Tibial artery (tissue), 4 donors: ENCODE measurements at regions not wholly inside any gene's neighbourhood (a gene's known extent, or its start where the extent isn't known, plus 50 kb on each side); places are given as distances from the start of the nearest gene placed in this dataset.
"Not testable (repeated sequence)": the region's sequence is repeated elsewhere in the genome, so short reads cannot be mapped to it uniquely, and the experiment has no call there.

Experiments used
- DNase-seq, 2 donors: peaks; one replicate each; pipeline ENCODE4 v3.0.0-alpha.2; 2019
- H3K27ac ChIP-seq, 2 donors: fragments of 200-600 bp; sonication (generic) in 1 of 2; 1 replicate in 1 of 2; 2 replicates in 1 of 2; pipeline ENCODE4 v1.5.1; 2018 to 2019; ENCODE audit warnings: mild to moderate bottlenecking in 1 of 2
- H3K27me3 ChIP-seq, 2 donors: fragments of 200-600 bp; sonication (generic) in 1 of 2; one replicate each; pipeline versions ENCODE4 v1.5.1 to v1.6.0; 2016 to 2019
- H3K36me3 ChIP-seq, 3 donors: fragments of 200-600 bp; sonication (generic) in 2 of 3; one replicate each; pipeline ENCODE4 v1.5.1; 2016 to 2019; ENCODE audit warnings: mild to moderate bottlenecking in 2 of 3
- H3K4me1 ChIP-seq, 4 donors: fragments of 200-600 bp; sonication (generic) in 2 of 4; 1 replicate in 3 of 4; 2 replicates in 1 of 4; pipeline ENCODE4 v1.5.1; 2016 to 2019
- H3K4me3 ChIP-seq, 2 donors: fragments of 200-600 bp; sonication (generic) in 1 of 2; 1 replicate in 1 of 2; 2 replicates in 1 of 2; pipeline ENCODE4 v1.5.1; 2018 to 2019; ENCODE audit warnings: mild to moderate bottlenecking in 2 of 2
- H3K9me3 ChIP-seq, 3 donors: fragments of 200-600 bp; sonication (generic) in 1 of 3; one replicate each; pipeline ENCODE4 v1.5.1; 2016 to 2019
- CTCF ChIP-seq, 2 experiments: fragments of 200-600 bp in 1 of 2; fragments of 450-650 bp in 1 of 2; IDR thresholded peaks; one replicate each; pipeline ENCODE4 v1.5.1; 2017 to 2019; ENCODE audit warnings: antibody characterized with exemption in 2 of 2, mild to moderate bottlenecking in 1 of 2, moderate library complexity in 1 of 2
- intact Hi-C: fragments of 100-400 bp; cut with DNase I; formaldehyde crosslinking; loops from one replicate; pipeline ENCODE4 v1.15.0; 2023; ENCODE audit warnings: low total_unique reads

GRCh38 chr13:63731896-63732295 lies 2316.2 kb upstream of the PCDH20 start:
- Histone ChIP-seq H3K27ac (no peak overlapping the region), H3K27me3 (no peaks in the 10 kb centered on the region), H3K36me3 (no peaks in the 10 kb centered on the region), H3K4me3 (no peak overlapping the region), H3K4me1 (no peaks in the 10 kb centered on the region), H3K9me3 (no peaks in the 10 kb centered on the region)
- TF ChIP-seq CTCF (IDR thresholded peaks at IDR 0.05): no peak
- DNase-seq: no peak
- intact Hi-C loops: no loop called here

- H3K4me1 ChIP-seq, H3K36me3 ChIP-seq, intact Hi-C loops, H3K4me3 ChIP-seq, H3K27ac ChIP-seq, H3K9me3 ChIP-seq, DNase-seq, H3K27me3 ChIP-seq: not testable (repeated sequence)
These were observed 2296.5 kb upstream of the PCDH20 start for GRCh38 chr13:63712159-63712558.

GRCh38 chr13:63706751-63707150 lies 2291.1 kb upstream of the PCDH20 start:
- Histone ChIP-seq H3K36me3 (no peaks in the 10 kb centered on the region), H3K4me3 (no peak overlapping the region), H3K9me3 (no peaks in the 10 kb centered on the region), H3K27me3 (no peaks in the 10 kb centered on the region), H3K27ac (no peak overlapping the region), H3K4me1 (no peaks in the 10 kb centered on the region)
- no peak for DNase-seq
- no peak for TF ChIP-seq CTCF (IDR thresholded peaks at IDR 0.05)
- intact Hi-C loops: no loop called here

GRCh38 chr13:63704521-63704920 lies 2288.9 kb upstream of the PCDH20 start:
- Histone ChIP-seq H3K27ac (no peak overlapping the region), H3K4me1 (no peaks in the 10 kb centered on the region), H3K36me3 (no peaks in the 10 kb centered on the region), H3K9me3 (no peaks in the 10 kb centered on the region), H3K27me3 (no peaks in the 10 kb centered on the region), H3K4me3 (no peak overlapping the region)
- intact Hi-C loops: no loop called here
- no peak for TF ChIP-seq CTCF (IDR thresholded peaks at IDR 0.05)
- DNase-seq: no peak

GRCh38 chr13:63700350-63700749 lies 2284.7 kb upstream of the PCDH20 start:
- Histone ChIP-seq H3K27ac (no peak overlapping the region), H3K27me3 (no peaks in the 10 kb centered on the region), H3K9me3 (no peaks in the 10 kb centered on the region), H3K4me1 (no peaks in the 10 kb centered on the region), H3K4me3 (no peak overlapping the region), H3K36me3 (no peaks in the 10 kb centered on the region)
- no peak for DNase-seq
- no peak for TF ChIP-seq CTCF (IDR thresholded peaks at IDR 0.05)
- intact Hi-C loops: no loop called here

GRCh38 chr13:63699948-63700347 lies 2284.3 kb upstream of the PCDH20 start:
- Histone ChIP-seq H3K27me3 (no peaks in the 10 kb centered on the region), H3K36me3 (no peaks in the 10 kb centered on the region), H3K27ac (no peak overlapping the region), H3K4me3 (no peak overlapping the region), H3K9me3 (no peaks in the 10 kb centered on the region), H3K4me1 (no peaks in the 10 kb centered on the region)
- DNase-seq: peak in 1 of 2 donors; percentile 35
- intact Hi-C loops: no loop called here
- TF ChIP-seq CTCF (IDR thresholded peaks at IDR 0.05): no peak
